ENCODE measurements at regions not wholly inside any gene's neighbourhood (a gene's known extent, or its start where the extent isn't known, plus 50 kb on each side); places are given as distances from the start of the nearest gene placed in this dataset.

DNA sequence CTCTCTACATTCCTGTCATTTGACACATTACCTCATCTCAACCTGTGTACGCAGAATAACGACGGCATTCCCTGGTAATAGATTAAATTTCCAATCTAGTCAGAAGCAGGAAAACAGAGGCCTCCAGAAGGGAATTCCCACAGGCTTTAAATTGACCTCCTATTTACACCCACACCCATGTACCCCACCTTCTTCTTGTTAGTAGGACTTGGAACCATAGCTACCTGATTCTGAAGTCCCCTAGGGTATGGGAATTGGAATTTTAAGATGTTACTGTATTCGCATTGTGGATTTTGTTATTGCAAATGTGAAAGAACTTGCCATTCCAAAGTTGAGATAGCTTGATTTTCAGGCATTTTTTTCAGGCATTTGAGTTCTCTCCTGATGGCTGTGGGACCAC, 377.5 kb upstream of the DYNLRB2 start:
- no peaks in the 10 kb centered on the region for H3K36me3 ChIP-seq (ENCODE audit: insufficient read depth, low read length)
- no peak for DNase-seq (ENCODE audit: low read depth, low spot score)
- no peak for TF ChIP-seq EZH2 (IDR thresholded peaks at IDR 0.05)
- TF ChIP-seq POLR2AphosphoS5 (IDR thresholded peaks at IDR 0.05; ENCODE audit: borderline replicate concordance, low read depth, low read length), result no peak
- TF ChIP-seq FOXP2 (optimal IDR thresholded peaks at IDR 0.05; ENCODE audit: control extremely low read depth, extremely low read length, insufficient read depth), result no peak
- H3K27ac ChIP-seq, result no peak overlapping the region
- no peak overlapping the region for H3K9ac ChIP-seq (ENCODE audit: insufficient read length)
- H3K4me3 ChIP-seq, result no peak overlapping the region
- H3K9me3 ChIP-seq (ENCODE audit: low read depth, low read length), result no peaks in the 10 kb centered on the region

DNA sequence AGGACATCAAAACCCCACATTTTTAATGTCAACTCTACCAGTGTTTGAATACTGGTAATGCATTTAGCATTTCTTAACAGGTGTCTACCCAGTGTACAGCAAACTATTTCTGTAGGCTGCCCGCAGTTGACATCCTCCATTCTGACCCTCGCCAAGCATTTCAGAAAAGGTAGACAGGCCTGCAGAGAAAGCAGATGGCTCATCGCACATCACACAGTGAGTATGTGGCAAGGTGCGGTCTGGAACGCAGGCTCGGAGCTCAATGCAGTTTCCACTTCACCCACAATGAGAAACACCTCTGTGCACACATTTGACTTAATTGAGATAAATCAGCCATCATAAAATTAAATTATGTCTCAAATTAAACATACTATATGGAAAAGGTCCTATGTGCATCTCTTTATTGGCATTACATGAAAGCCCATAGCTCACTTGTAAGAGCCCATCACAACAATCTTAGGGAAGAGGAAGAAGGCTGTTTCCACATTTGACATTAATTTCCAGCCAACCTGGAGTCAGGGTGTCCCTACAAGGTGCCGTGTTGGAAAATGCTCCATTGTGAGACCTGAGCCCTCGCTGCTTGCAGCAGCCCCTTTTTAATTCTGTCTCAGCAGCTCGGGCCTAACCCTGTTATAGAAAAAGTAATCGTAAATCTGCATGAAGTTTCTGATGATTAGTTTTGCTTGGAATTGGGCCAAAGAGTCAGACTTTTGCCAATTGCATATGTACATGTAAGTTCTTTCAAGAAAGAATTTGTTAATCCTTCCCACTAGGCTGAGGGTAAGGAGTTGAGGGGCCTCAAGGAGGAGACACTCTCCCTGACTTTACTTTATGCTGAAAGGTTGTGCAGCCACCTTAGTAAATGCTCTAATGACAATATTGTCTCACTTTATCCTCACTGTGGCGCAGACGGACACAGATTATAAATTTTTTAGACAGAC, 378.7 kb upstream of the DYNLRB2 start:
- Histone ChIP-seq H3K9me3 (ENCODE audit: low read depth, low read length) (no peaks in the 10 kb centered on the region), H3K36me3 (ENCODE audit: insufficient read depth, low read length) (no peaks in the 10 kb centered on the region), H3K9ac (ENCODE audit: insufficient read length) (no peak overlapping the region), H3K4me3 (no peak overlapping the region), H3K27ac (no peak overlapping the region)
- DNase-seq (ENCODE audit: low read depth, low spot score), result no peak
- TF ChIP-seq POLR2AphosphoS5 (IDR thresholded peaks at IDR 0.05; ENCODE audit: borderline replicate concordance, low read depth, low read length) (no peak), FOXP2 (optimal IDR thresholded peaks at IDR 0.05; ENCODE audit: control extremely low read depth, extremely low read length, insufficient read depth) (no peak), EZH2 (IDR thresholded peaks at IDR 0.05) (no peak)

DNA sequence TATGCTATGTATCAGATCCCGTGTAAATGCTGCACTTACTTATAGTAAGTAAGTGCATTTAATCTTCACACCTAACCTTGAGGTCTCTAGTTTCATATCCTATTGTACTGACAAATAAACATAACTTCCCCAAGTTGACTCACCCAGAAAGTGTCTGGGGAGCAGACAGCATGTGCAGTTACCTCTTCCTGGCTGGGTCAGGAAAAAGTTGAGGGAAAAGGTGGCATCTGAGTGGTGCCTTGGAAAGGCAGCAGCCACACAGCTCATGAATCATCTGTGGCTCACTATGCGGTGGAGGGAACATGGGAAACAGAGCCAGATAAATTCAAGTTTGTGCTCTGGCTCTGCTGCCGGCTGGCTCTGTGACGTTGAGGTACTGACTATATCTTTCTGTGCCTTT, 382.0 kb upstream of the DYNLRB2 start:
- no peak overlapping the region for H3K27ac ChIP-seq
- no peak overlapping the region for H3K4me3 ChIP-seq
- H3K9ac ChIP-seq (ENCODE audit: insufficient read length), result no peak overlapping the region
- no peak for TF ChIP-seq EZH2 (IDR thresholded peaks at IDR 0.05)
- TF ChIP-seq FOXP2 (optimal IDR thresholded peaks at IDR 0.05; ENCODE audit: control extremely low read depth, extremely low read length, insufficient read depth), result no peak
- no peak for TF ChIP-seq POLR2AphosphoS5 (IDR thresholded peaks at IDR 0.05; ENCODE audit: borderline replicate concordance, low read depth, low read length)
- no peaks in the 10 kb centered on the region for H3K9me3 ChIP-seq (ENCODE audit: low read depth, low read length)
- DNase-seq (ENCODE audit: low read depth, low spot score), result no peak
- H3K36me3 ChIP-seq (ENCODE audit: insufficient read depth, low read length), result no peaks in the 10 kb centered on the region

DNA sequence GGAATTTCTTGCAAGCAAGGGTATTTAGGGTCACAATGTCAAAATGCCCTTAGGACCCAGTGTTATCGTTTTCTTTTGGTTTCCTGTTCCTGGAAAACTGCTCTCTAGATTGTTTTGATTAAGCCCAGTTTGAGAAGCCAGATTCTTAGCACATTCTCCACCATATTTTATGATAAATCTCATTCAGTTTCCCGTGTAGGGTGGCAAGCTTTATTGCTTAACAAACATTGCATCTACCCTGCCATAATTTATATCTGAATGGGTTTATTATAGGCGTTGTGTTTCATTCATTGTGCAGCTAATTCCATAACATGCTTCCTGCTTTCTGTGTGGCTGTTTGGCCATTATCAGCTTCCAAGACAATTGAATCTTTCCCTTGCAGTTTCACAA, 389.1 kb upstream of the DYNLRB2 start:
- no peaks in the 10 kb centered on the region for H3K9me3 ChIP-seq (ENCODE audit: low read depth, low read length)

DNA sequence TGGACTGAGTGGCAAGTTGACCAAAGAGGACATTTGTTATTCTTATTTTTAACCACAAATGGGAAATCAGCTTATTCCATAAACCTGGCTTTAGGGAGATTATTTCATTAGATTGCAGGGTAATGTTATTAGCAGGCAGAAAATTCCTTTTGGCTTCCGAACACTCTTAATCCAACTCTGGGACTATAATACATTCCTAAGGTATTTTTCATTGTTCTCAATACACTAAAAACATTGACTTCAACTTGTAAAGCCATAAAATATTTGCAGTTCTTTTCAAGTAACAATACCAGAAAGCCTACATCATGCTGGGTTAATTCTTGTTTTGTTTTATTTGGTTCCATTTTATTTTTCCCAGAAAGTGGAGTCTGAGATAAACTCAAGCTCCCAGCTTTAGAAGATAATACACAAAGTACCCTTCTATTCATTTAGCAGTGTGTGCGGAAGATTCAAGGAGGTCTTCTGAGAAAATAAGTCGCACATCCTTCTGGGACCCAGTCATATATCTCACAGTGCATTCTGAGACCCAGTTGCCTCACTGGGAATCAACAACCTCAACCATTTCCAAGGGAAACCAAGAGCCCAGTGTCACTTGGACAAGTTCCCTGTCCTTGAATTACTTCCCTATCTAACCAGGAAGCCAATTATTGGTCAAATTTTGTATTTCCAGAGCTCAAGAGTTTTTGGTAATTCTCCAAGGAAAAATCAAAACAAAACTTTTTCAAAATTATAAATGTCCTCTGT, 389.6 kb upstream of the DYNLRB2 start:
- H3K4me3 ChIP-seq, result no peak overlapping the region
- H3K9ac ChIP-seq (ENCODE audit: insufficient read length), result no peak overlapping the region
- H3K27ac ChIP-seq, result no peak overlapping the region
- no peaks in the 10 kb centered on the region for H3K36me3 ChIP-seq (ENCODE audit: insufficient read depth, low read length)
- DNase-seq (ENCODE audit: low read depth, low spot score), result no peak
- no peaks in the 10 kb centered on the region for H3K9me3 ChIP-seq (ENCODE audit: low read depth, low read length)
- TF ChIP-seq FOXP2 (optimal IDR thresholded peaks at IDR 0.05; ENCODE audit: control extremely low read depth, extremely low read length, insufficient read depth), result no peak
- TF ChIP-seq EZH2 (IDR thresholded peaks at IDR 0.05), result no peak
- TF ChIP-seq POLR2AphosphoS5 (IDR thresholded peaks at IDR 0.05; ENCODE audit: borderline replicate concordance, low read depth, low read length), result no peak

More for the DNA sequence above, 389.1 kb upstream of the DYNLRB2 start:
- no peak overlapping the region for H3K27ac ChIP-seq
- TF ChIP-seq POLR2AphosphoS5 (IDR thresholded peaks at IDR 0.05; ENCODE audit: borderline replicate concordance, low read depth, low read length) (no peak), EZH2 (IDR thresholded peaks at IDR 0.05) (no peak), FOXP2 (optimal IDR thresholded peaks at IDR 0.05; ENCODE audit: control extremely low read depth, extremely low read length, insufficient read depth) (no peak)
- H3K9ac ChIP-seq (ENCODE audit: insufficient read length), result no peak overlapping the region
- no peak for DNase-seq (ENCODE audit: low read depth, low spot score)
- H3K36me3 ChIP-seq (ENCODE audit: insufficient read depth, low read length), result no peaks in the 10 kb centered on the region
- no peak overlapping the region for H3K4me3 ChIP-seq

DNA sequence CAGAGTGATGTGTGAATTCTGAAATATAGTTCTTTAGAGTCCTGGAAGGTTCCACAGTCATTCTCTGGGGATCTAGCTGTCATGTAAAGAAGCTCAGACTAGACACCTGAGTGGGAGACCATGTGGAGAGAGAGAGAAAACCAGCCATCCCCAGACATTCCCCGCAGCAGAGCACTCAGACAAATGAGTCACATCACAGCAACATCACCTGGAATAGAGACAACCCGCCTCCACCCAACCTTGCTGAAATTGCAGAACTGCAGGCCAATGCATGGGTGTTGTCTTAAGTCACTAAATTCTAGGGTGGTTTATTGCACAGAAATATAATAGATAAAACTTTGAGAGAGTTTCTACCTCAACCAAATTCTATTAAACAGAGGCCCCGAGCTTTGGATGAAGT, 392.0 kb upstream of the DYNLRB2 start:
- Histone ChIP-seq H3K9me3 (ENCODE audit: low read depth, low read length) (no peaks in the 10 kb centered on the region), H3K27ac (no peak overlapping the region), H3K4me3 (no peak overlapping the region), H3K9ac (ENCODE audit: insufficient read length) (no peak overlapping the region), H3K36me3 (ENCODE audit: insufficient read depth, low read length) (no peaks in the 10 kb centered on the region)
- no peak for DNase-seq (ENCODE audit: low read depth, low spot score)
- TF ChIP-seq POLR2AphosphoS5 (IDR thresholded peaks at IDR 0.05; ENCODE audit: borderline replicate concordance, low read depth, low read length) (no peak), EZH2 (IDR thresholded peaks at IDR 0.05) (no peak), FOXP2 (optimal IDR thresholded peaks at IDR 0.05; ENCODE audit: control extremely low read depth, extremely low read length, insufficient read depth) (no peak)

DNA sequence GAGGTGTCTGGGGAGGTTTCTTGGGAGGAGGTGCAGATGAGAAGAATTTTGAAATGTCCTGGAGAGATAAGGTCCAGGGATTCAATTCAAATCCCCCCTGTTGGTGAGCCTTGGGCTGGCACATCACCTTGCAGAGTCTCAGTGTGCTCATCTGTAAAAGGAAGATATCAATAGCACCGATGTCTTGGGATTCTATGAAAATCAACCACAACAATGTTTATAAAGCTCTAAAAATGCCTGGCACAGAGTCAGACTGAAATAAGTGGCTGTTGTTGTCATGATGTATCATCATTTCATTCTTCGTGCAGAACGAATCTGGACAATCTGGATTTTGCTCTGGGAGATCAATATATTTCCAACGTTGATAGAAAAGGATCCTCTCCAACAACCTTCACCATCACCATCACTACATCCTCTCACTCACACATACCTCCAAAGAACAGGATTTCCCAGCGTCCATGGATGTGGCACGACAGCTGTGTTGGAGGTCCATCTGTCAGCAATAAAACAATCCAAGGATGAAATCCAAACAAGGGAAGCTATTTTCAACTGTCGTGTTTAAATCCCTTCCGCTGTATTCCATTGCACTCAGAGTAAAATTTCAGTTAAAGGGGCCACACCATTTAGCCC, 393.7 kb upstream of the DYNLRB2 start:
- Histone ChIP-seq H3K4me3 (no peak overlapping the region), H3K27ac (no peak overlapping the region), H3K36me3 (ENCODE audit: insufficient read depth, low read length) (no peaks in the 10 kb centered on the region), H3K9ac (ENCODE audit: insufficient read length) (no peak overlapping the region), H3K9me3 (ENCODE audit: low read depth, low read length) (no peaks in the 10 kb centered on the region)
- DNase-seq (ENCODE audit: low read depth, low spot score), result no peak
- TF ChIP-seq POLR2AphosphoS5 (IDR thresholded peaks at IDR 0.05; ENCODE audit: borderline replicate concordance, low read depth, low read length) (no peak), FOXP2 (optimal IDR thresholded peaks at IDR 0.05; ENCODE audit: control extremely low read depth, extremely low read length, insufficient read depth) (no peak), EZH2 (IDR thresholded peaks at IDR 0.05) (no peak)

DNA sequence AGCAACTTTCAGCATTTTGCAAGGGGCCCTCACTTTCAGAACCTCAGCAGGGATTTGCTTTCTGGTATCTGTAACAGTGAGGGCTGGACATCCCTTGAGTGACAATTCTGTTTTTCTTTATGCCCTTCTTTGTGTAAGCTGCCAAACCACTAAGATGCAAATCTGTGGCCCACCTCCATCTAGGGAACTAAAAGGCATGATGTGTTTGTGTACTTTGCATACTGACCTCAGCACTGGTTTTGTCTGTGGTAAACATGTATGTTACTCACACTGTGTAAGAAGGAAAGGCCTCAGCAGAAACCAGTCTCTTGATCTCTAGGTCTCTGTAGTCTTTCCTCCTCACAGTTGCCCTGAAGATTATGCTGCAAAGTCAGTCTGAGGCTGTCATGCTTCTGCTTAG, 396.6 kb upstream of the DYNLRB2 start:
- H3K9ac ChIP-seq (ENCODE audit: insufficient read length), result no peak overlapping the region
- no peak overlapping the region for H3K4me3 ChIP-seq
- no peak overlapping the region for H3K27ac ChIP-seq
- no peaks in the 10 kb centered on the region for H3K36me3 ChIP-seq (ENCODE audit: insufficient read depth, low read length)
- no peak for DNase-seq (ENCODE audit: low read depth, low spot score)
- H3K9me3 ChIP-seq (ENCODE audit: low read depth, low read length), result no peaks in the 10 kb centered on the region
- TF ChIP-seq POLR2AphosphoS5 (IDR thresholded peaks at IDR 0.05; ENCODE audit: borderline replicate concordance, low read depth, low read length), result no peak
- no peak for TF ChIP-seq EZH2 (IDR thresholded peaks at IDR 0.05)
- no peak for TF ChIP-seq FOXP2 (optimal IDR thresholded peaks at IDR 0.05; ENCODE audit: control extremely low read depth, extremely low read length, insufficient read depth)
